SK-N-SH treated with all-trans-retinoic acid at 6 μM for 48 hours (cell line): ENCODE measurements at regions not wholly inside any gene's neighbourhood (a gene's known extent, or its start where the extent isn't known, plus 50 kb on each side); places are given as distances from the start of the nearest gene placed in this dataset.
A peak's percentile ranks its signal among the peaks of the same experiment; 100 is the strongest.

Experiments
- ATAC-seq: fragments of 200-7000 bp; cut with Tn5 transposase; 3 replicates; pipeline ENCODE4 v1.9.1; 2020; ENCODE audit warnings: mild to moderate bottlenecking, moderate library complexity
- ARNTL ChIP-seq: fragments of 450-650 bp; formaldehyde crosslinking; IDR thresholded peaks from 2 replicates; pipeline ENCODE4 v1.5.0; 2020; ENCODE audit warnings: low read depth, mild to moderate bottlenecking, moderate library complexity, borderline replicate concordance
- BACH2 ChIP-seq: fragments of 250-450 bp; sonication (Bioruptor Pico); IDR thresholded peaks from 2 replicates; pipeline ENCODE4 v1.9.0; 2021; ENCODE audit warnings: mild to moderate bottlenecking, borderline replicate concordance
- CREB5 ChIP-seq: fragments of 250-450 bp; sonication (Bioruptor Pico); IDR thresholded peaks from 2 replicates; pipeline ENCODE4 v1.5.1; 2020; ENCODE audit warnings: low read depth, mild to moderate bottlenecking, moderate library complexity
- CSDC2 ChIP-seq: fragments of 250-450 bp; sonication (Bioruptor Pico); IDR thresholded peaks from 2 replicates; pipeline ENCODE4 v1.5.0; 2020; ENCODE audit warnings: mild to moderate bottlenecking, moderate library complexity
- CSRNP3 ChIP-seq: fragments of 250-450 bp; sonication (Bioruptor Pico); IDR thresholded peaks from 2 replicates; pipeline ENCODE4 v1.5.1; 2021; ENCODE audit warnings: mild to moderate bottlenecking, moderate library complexity
- ESRRG ChIP-seq: fragments of 250-450 bp; sonication (Bioruptor Pico); IDR thresholded peaks from 2 replicates; pipeline ENCODE4 v1.6.1; 2021; ENCODE audit warnings: mild to moderate bottlenecking
- GLIS3 ChIP-seq: fragments of 250-450 bp; sonication (Bioruptor Pico); IDR thresholded peaks from 2 replicates; pipeline ENCODE4 v1.5.0; 2020; ENCODE audit warnings: mild to moderate bottlenecking, moderate library complexity
- ISL1 ChIP-seq: fragments of 250-450 bp; sonication (Bioruptor Pico); IDR thresholded peaks from 2 replicates; pipeline ENCODE4 v2.1.2; 2022; ENCODE audit warnings: mild to moderate bottlenecking, moderate library complexity
- PATZ1 ChIP-seq: fragments of 250-450 bp; sonication (Bioruptor Pico); IDR thresholded peaks from 2 replicates; pipeline ENCODE4 v1.8.0; 2020; ENCODE audit warnings: mild to moderate bottlenecking, moderate library complexity, borderline replicate concordance
- POU6F1 ChIP-seq: fragments of 250-450 bp; sonication (Bioruptor Pico); IDR thresholded peaks from 2 replicates; pipeline ENCODE4 v1.8.0; 2021; ENCODE audit warnings: low read depth, mild to moderate bottlenecking, moderate library complexity, borderline replicate concordance
- RARB ChIP-seq: fragments of 250-450 bp; sonication (Bioruptor Pico); IDR thresholded peaks from 2 replicates; pipeline ENCODE4 v1.8.0; 2021; ENCODE audit warnings: mild to moderate bottlenecking, moderate library complexity
- TCF4 ChIP-seq: fragments of 250-450 bp; sonication (Bioruptor Pico); IDR thresholded peaks from 2 replicates; pipeline ENCODE4 v1.8.0; 2021; ENCODE audit warnings: mild to moderate bottlenecking, moderate library complexity, borderline replicate concordance
- TOX ChIP-seq: fragments of 250-450 bp; sonication (Bioruptor Pico); IDR thresholded peaks from 2 replicates; pipeline ENCODE4 v1.8.0; 2021; ENCODE audit warnings: mild to moderate bottlenecking, moderate library complexity, borderline replicate concordance
- TSHZ2 ChIP-seq: fragments of 250-450 bp; sonication (Bioruptor Pico); IDR thresholded peaks from 2 replicates; pipeline ENCODE4 v1.5.0; 2020; ENCODE audit warnings: mild to moderate bottlenecking, moderate library complexity
- ZC3H10 ChIP-seq: fragments of 250-450 bp; sonication (Bioruptor Pico); IDR thresholded peaks from 2 replicates; pipeline ENCODE4 v1.5.1; 2021; ENCODE audit warnings: mild to moderate bottlenecking, moderate library complexity
- ZFP30 ChIP-seq: fragments of 450-650 bp; formaldehyde crosslinking; IDR thresholded peaks from 2 replicates; pipeline ENCODE4 v1.5.0; 2022; ENCODE audit warnings: mild to moderate bottlenecking, moderate library complexity
- ZNF565 ChIP-seq: fragments of 450-650 bp; formaldehyde crosslinking; conservative IDR thresholded peaks from 2 replicates; pipeline ENCODE4 v1.5.0; 2020; ENCODE audit warnings: low read depth, mild to moderate bottlenecking, moderate library complexity
- ZNF70 ChIP-seq: fragments of 450-650 bp; formaldehyde crosslinking; IDR thresholded peaks from 2 replicates; pipeline ENCODE4 v1.5.0; 2020; ENCODE audit warnings: mild to moderate bottlenecking, moderate library complexity
- ZNF8 ChIP-seq: fragments of 450-650 bp; formaldehyde crosslinking; IDR thresholded peaks from 2 replicates; pipeline ENCODE4 v1.5.0; 2020; ENCODE audit warnings: mild to moderate bottlenecking, moderate library complexity

- ATAC-seq = peak; percentile 47
Measured at GRCh38 chr5:58075907-58076306, 384.0 kb downstream of the PLK2 start.

GRCh38 chr5:58074717-58075116 is 385.2 kb downstream of the PLK2 start:
- TF ChIP-seq ZC3H10 (CRISPR knock-in tag) (no peak), CSRNP3 (CRISPR knock-in tag) (no peak), ZNF565 (CRISPR knock-in tag) (no peak), ZFP30 (CRISPR knock-in tag) (no peak), BACH2 (CRISPR knock-in tag) (no peak), CREB5 (CRISPR knock-in tag) (no peak), TOX (CRISPR knock-in tag) (no peak), PATZ1 (CRISPR knock-in tag) (no peak), ZNF8 (CRISPR knock-in tag) (no peak), ZNF70 (no peak), RARB (no peak), ARNTL (CRISPR knock-in tag) (no peak), CSDC2 (no peak), GLIS3 (no peak), ISL1 (CRISPR knock-in tag) (no peak), TCF4 (CRISPR knock-in tag) (no peak), TSHZ2 (no peak)

More at GRCh38 chr5:58075907-58076306, 384.0 kb downstream of the PLK2 start:
- TF ChIP-seq TSHZ2 = no peak
- TF ChIP-seq ESRRG (CRISPR knock-in tag) = no peak
- TF ChIP-seq POU6F1 (CRISPR knock-in tag) = no peak

GRCh38 chr5:58074222-58074621 is 385.7 kb downstream of the PLK2 start:
- TF ChIP-seq RARB (no peak), CSDC2 (no peak), TSHZ2 (no peak)
- no peak for ATAC-seq

More at GRCh38 chr5:58074717-58075116, 385.2 kb downstream of the PLK2 start:
- no peak for ATAC-seq
